ENCODE measurements at regions not wholly inside any gene's neighbourhood (a gene's known extent, or its start where the extent isn't known, plus 50 kb on each side); places are given as distances from the start of the nearest gene placed in this dataset.

DNA sequence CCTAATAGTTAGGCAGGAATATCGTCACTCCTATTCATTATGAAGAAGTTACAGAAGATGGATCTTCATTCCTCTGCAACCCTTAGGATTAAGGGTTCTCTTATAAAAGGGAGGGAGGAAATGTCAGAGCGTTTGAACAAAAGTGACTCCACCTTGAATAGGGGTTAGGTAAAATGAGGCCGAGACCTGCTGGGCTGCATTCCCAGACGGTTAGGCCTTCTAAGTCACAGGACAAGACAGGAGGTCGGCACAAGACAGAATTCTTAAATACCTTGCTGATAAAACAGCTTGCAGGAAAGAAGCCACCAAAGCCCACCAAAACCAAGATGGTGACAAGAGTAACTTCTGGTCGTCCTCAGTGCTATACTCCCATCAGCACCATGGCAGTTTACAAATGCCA lies 147.6 kb downstream of the CDCA7 start:
- POLR2A ChIA-PET = no interaction called here
- CTCF ChIA-PET = no interaction called here

DNA sequence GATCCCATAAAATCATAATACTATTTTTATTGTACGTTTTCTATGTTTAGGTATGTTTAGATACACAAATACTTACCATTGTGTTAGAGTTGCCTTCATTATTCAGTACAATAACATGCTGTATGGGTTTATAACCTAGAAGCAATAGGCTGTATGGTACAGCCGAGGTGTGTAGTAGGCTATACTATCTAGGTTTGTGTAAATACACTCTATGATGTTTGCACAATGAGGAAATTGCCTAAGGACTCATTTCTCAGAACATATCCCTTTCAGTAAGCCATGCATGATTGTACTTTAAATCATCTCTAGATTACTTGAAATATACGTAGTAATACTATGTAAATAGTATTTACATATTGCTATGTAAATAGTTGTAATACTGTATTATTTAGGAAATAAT lies 156.7 kb downstream of the CDCA7 start:
- no peak for DNase-seq (ENCODE audit: low read depth, low spot score)
- ChIA-PET POLR2A (no interaction called here), CTCF (no interaction called here)
- TF ChIP-seq, protein P1, sequence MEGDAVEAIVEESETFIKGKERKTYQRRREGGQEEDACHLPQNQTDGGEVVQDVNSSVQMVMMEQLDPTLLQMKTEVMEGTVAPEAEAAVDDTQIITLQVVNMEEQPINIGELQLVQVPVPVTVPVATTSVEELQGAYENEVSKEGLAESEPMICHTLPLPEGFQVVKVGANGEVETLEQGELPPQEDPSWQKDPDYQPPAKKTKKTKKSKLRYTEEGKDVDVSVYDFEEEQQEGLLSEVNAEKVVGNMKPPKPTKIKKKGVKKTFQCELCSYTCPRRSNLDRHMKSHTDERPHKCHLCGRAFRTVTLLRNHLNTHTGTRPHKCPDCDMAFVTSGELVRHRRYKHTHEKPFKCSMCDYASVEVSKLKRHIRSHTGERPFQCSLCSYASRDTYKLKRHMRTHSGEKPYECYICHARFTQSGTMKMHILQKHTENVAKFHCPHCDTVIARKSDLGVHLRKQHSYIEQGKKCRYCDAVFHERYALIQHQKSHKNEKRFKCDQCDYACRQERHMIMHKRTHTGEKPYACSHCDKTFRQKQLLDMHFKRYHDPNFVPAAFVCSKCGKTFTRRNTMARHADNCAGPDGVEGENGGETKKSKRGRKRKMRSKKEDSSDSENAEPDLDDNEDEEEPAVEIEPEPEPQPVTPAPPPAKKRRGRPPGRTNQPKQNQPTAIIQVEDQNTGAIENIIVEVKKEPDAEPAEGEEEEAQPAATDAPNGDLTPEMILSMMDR (IDR thresholded peaks at IDR 0.05; ENCODE audit: insufficient read depth, low read length, missing control alignments) = no peak
- no peak overlapping the region for H3K4me3 ChIP-seq (ENCODE audit: low read depth, low read length)

More for the DNA sequence above, 147.6 kb downstream of the CDCA7 start:
- DNase-seq (ENCODE audit: low read depth, low spot score) = no peak
- TF ChIP-seq, protein P1 (IDR thresholded peaks at IDR 0.05; ENCODE audit: insufficient read depth, low read length, missing control alignments) = no peak
- H3K4me3 ChIP-seq (ENCODE audit: low read depth, low read length) = no peak overlapping the region

DNA sequence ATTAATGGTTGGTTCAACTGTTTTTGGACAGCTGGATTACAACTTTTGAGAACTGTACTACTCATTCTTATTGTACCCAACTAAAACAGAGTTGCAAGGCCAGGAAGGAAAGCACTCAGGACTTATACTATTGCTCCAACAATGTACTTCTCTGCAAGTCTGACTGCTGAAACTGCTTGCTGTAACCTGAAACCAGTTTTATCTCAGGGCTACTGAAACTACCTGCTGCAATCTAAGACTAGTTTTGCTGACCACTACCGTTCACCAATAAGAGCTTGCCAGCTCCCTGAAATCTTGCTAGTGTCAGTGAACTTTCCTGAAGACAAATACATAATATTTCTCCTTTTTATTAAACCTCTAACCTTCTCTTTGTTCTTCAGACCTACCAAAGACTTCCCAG lies 157.3 kb downstream of the CDCA7 start:
- TF ChIP-seq, protein P1 (IDR thresholded peaks at IDR 0.05; ENCODE audit: insufficient read depth, low read length, missing control alignments) = no peak
- CTCF ChIA-PET = no interaction called here
- no peak for DNase-seq (ENCODE audit: low read depth, low spot score)
- POLR2A ChIA-PET = no interaction called here
- H3K4me3 ChIP-seq (ENCODE audit: low read depth, low read length) = no peak overlapping the region

DNA sequence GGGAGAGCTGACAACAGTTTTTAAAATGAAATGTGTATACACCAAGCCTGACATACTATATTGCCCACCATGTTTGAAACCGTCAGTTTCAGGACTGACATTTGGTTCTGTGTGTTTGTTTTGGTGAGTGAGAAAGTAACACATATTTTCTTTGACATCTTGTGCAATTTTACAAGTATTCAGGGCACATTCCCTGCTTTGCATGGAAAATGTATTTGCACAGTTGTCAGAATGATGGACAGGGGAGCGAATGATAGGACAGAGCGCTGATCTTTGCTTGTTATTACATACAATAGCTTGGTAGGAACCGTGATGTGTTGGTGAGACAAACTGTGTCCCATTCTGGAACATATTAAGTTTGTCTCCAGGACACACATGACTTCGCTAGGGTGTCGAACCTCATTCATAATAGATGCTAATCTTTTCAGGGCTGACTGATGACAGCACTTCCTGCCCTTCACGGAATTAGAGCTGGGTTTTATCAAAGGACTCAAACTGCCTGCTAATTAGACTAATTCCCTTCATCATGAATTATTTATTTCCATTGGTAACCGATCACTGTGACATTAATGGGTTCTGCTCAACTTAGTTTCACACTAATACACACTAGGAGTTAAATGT lies 158.5 kb downstream of the CDCA7 start:
- ChIA-PET POLR2A (no interaction called here), CTCF (no interaction called here)
- no peak overlapping the region for H3K4me3 ChIP-seq (ENCODE audit: low read depth, low read length)
- DNase-seq (ENCODE audit: low read depth, low spot score) = no peak
- TF ChIP-seq, protein P1 (IDR thresholded peaks at IDR 0.05; ENCODE audit: insufficient read depth, low read length, missing control alignments) = no peak

DNA sequence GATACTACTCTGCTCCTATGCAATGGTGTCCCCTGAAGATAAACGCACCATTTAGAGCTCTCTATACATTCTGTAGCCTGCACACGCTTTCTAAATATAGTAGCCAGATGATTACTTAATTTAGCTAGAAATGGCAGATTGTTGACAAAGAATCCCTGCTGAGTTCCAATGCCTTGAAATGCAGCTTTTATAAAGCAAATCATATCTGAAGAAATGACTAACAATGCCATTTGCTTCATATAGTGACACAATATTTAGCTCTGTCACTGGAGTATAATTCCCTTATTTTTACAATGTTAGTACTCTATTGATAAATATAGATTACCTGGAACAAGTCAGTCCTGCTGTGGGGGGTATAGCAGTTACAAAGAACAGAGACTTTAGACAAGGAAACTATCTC lies 166.2 kb downstream of the CDCA7 start:
- CTCF ChIA-PET = no interaction called here
- TF ChIP-seq, protein P1 (IDR thresholded peaks at IDR 0.05; ENCODE audit: insufficient read depth, low read length, missing control alignments) = no peak
- DNase-seq (ENCODE audit: low read depth, low spot score) = no peak
- POLR2A ChIA-PET = no interaction called here
- H3K4me3 ChIP-seq (ENCODE audit: low read depth, low read length) = no peak overlapping the region

DNA sequence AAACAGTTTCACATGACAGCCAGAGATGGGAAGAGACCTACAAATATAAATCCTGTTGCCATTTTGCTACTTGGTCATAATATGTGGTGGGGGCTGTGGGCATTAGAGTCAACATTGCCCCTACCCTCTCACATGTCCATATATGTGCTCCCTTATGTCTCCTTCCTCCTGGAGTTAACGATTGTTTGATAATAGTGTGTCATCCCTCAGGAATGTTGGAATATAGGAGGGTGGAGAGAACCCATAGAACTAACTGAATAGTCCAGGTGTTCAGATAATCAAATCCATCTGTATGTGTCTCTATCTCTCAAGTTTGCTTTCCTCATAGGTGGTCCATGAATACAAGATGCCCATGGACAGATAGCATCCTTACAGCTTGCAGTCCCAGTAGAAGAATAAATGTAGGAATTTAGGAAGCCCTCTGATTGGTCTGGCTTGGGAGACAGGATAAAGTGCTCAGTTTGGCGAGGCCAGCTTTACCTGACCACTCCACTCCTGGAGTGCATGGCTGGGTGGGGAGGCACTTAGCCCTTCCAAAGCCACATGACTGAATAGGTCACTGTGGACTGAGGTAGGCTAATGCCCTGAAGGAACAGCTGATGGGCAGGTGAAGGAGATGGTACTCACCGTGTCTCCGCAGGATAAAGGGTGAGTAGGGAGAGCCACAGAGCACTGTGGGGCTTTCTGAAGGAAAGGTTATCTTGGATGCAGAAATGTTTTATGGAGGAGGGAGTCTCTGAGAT lies 166.9 kb downstream of the CDCA7 start:
- ChIA-PET CTCF (no interaction called here), POLR2A (no interaction called here)
- H3K4me3 ChIP-seq (ENCODE audit: low read depth, low read length) = no peak overlapping the region
- TF ChIP-seq, protein P1 (IDR thresholded peaks at IDR 0.05; ENCODE audit: insufficient read depth, low read length, missing control alignments) = no peak
- DNase-seq (ENCODE audit: low read depth, low spot score) = no peak

Data from AG04449 (cell line).